HL-60 (cell line): ENCODE measurements at regions not wholly inside any gene's neighbourhood (a gene's known extent, or its start where the extent isn't known, plus 50 kb on each side); places are given as distances from the start of the nearest gene placed in this dataset.

Experiments
- CTCF ChIP-seq: IDR thresholded peaks from one replicate; pipeline ENCODE4 v1.5.1; 2011; ENCODE audit warnings: low read length, control low read depth, inconsistent platforms; ENCODE audit not compliant: insufficient read depth
- POLR2AphosphoS5 ChIP-seq: IDR thresholded peaks from 2 replicates; pipeline ENCODE4 v1.6.1; 2012; ENCODE audit warnings: low read depth
- REST ChIP-seq: IDR thresholded peaks from 2 replicates; pipeline ENCODE4 v1.6.1; 2012; ENCODE audit warnings: low read depth; ENCODE audit not compliant: insufficient replicate concordance
- SPI1 ChIP-seq: IDR thresholded peaks from 2 replicates; pipeline ENCODE4 v1.6.1; 2012; ENCODE audit warnings: low read depth, mild to moderate bottlenecking, borderline replicate concordance

DNA sequence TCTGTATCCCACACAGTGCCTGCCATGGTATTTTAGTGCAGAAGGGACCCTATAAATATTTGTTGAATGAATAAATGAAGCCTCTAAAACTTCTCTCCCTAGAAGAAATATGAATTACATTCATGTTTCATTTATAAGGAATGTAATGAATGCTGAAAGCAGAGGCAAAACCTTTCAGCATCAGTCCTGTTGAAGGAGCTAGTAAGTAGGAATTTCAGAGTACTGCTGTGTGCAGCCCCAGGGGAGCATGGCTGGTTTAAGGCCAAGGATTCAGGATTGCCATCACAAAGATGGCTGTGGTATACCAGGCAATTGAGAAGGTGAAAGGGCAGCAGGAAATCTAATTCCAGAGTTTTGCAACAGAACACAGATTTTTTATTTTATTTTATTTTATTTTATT, 1131.4 kb downstream of the IGSF11 start:
- TF ChIP-seq CTCF (no peak), POLR2AphosphoS5 (no peak), REST (no peak), SPI1 (no peak)
